Osteocyte (in vitro differentiated cells): ENCODE measurements at regions not wholly inside any gene's neighbourhood (a gene's known extent, or its start where the extent isn't known, plus 50 kb on each side); places are given as distances from the start of the nearest gene placed in this dataset.

Experiments
- DNase-seq: peaks from one replicate; pipeline ENCODE4 v3.0.0; 2021; ENCODE audit warnings: mixed read lengths; ENCODE audit not compliant: unreplicated experiment; ENCODE audit errors: extremely low spot score
- H3K27ac Mint-ChIP-seq: one replicate; pipeline ENCODE4 v1.8.0; 2021; ENCODE audit warnings: mild to moderate bottlenecking, mixed read lengths; ENCODE audit not compliant: unreplicated experiment
- H3K27me3 Mint-ChIP-seq: one replicate; pipeline ENCODE4 v1.8.0; 2021; ENCODE audit warnings: mixed read lengths; ENCODE audit not compliant: unreplicated experiment
- H3K36me3 Mint-ChIP-seq: one replicate; pipeline ENCODE4 v1.8.0; 2021; ENCODE audit warnings: mixed read lengths; ENCODE audit not compliant: unreplicated experiment
- H3K4me1 Mint-ChIP-seq: one replicate; pipeline ENCODE4 v1.8.0; 2021; ENCODE audit warnings: mixed read lengths; ENCODE audit not compliant: unreplicated experiment
- H3K4me3 Mint-ChIP-seq: one replicate; pipeline ENCODE4 v1.8.0; 2021; ENCODE audit warnings: mild to moderate bottlenecking, moderate library complexity, mixed read lengths; ENCODE audit not compliant: unreplicated experiment
- H3K9me3 Mint-ChIP-seq: one replicate; pipeline ENCODE4 v1.8.0; 2021; ENCODE audit warnings: mixed read lengths; ENCODE audit not compliant: unreplicated experiment
- CTCF ChIP-seq: fragments of 200-600 bp; sonication (generic); IDR thresholded peaks from 2 replicates; pipeline ENCODE4 v1.5.0; 2021; ENCODE audit warnings: antibody characterized with exemption, mild to moderate bottlenecking, moderate library complexity

- no peaks in the 10 kb centered on the region for H3K4me1 Mint-ChIP-seq
- H3K4me3 Mint-ChIP-seq = no peak overlapping the region
- H3K9me3 Mint-ChIP-seq = peaks cover 27% of the 10 kb centered on the region
- DNase-seq = no peak
- TF ChIP-seq CTCF = no peak
- H3K36me3 Mint-ChIP-seq = no peaks in the 10 kb centered on the region
- no peaks in the 10 kb centered on the region for H3K27me3 Mint-ChIP-seq
- H3K27ac Mint-ChIP-seq = no peak overlapping the region
Observed at GRCh38 chr15:93703092-93703739, 528.1 kb upstream of the MCTP2 start.

- no peak for DNase-seq
- H3K27me3 Mint-ChIP-seq = no peaks in the 10 kb centered on the region
- H3K27ac Mint-ChIP-seq = no peak overlapping the region
- H3K9me3 Mint-ChIP-seq = peaks cover 40% of the 10 kb centered on the region
- no peak overlapping the region for H3K4me3 Mint-ChIP-seq
- no peak for TF ChIP-seq CTCF
- H3K4me1 Mint-ChIP-seq = no peaks in the 10 kb centered on the region
- no peaks in the 10 kb centered on the region for H3K36me3 Mint-ChIP-seq
Observed at GRCh38 chr15:93700051-93700450, 531.3 kb upstream of the MCTP2 start.

GRCh38 chr15:93694033-93694432 lies 537.3 kb upstream of the MCTP2 start:
- no peak overlapping the region for H3K27ac Mint-ChIP-seq

GRCh38 chr15:93683651-93684050 lies 547.7 kb upstream of the MCTP2 start:
- H3K9me3 Mint-ChIP-seq = peaks cover 49% of the 10 kb centered on the region
- H3K4me3 Mint-ChIP-seq = no peak overlapping the region
- H3K27ac Mint-ChIP-seq = no peak overlapping the region
- H3K4me1 Mint-ChIP-seq = no peaks in the 10 kb centered on the region
- no peak for DNase-seq
- peaks cover 3% of the 10 kb centered on the region for H3K36me3 Mint-ChIP-seq
- TF ChIP-seq CTCF = no peak
- H3K27me3 Mint-ChIP-seq = no peaks in the 10 kb centered on the region

More at GRCh38 chr15:93694033-93694432, 537.3 kb upstream of the MCTP2 start:
- H3K4me3 Mint-ChIP-seq = no peak overlapping the region
- no peaks in the 10 kb centered on the region for H3K4me1 Mint-ChIP-seq
- TF ChIP-seq CTCF = no peak
- H3K9me3 Mint-ChIP-seq = peaks cover 33% of the 10 kb centered on the region
- DNase-seq = no peak
- H3K36me3 Mint-ChIP-seq = no peaks in the 10 kb centered on the region
- H3K27me3 Mint-ChIP-seq = no peaks in the 10 kb centered on the region

- Mint-ChIP-seq H3K36me3 (no peaks in the 10 kb centered on the region), H3K9me3 (peaks cover 15% of the 10 kb centered on the region), H3K27ac (no peak overlapping the region), H3K4me3 (no peak overlapping the region), H3K27me3 (no peaks in the 10 kb centered on the region), H3K4me1 (no peaks in the 10 kb centered on the region)
- no peak for TF ChIP-seq CTCF
- no peak for DNase-seq
Observed at GRCh38 chr15:93671387-93671943, 559.9 kb upstream of the MCTP2 start.
